Esophagus muscularis mucosa (tissue), 4 donors: ENCODE measurements at regions not wholly inside any gene's neighbourhood (a gene's known extent, or its start where the extent isn't known, plus 50 kb on each side); places are given as distances from the start of the nearest gene placed in this dataset.
"Not testable (repeated sequence)": the region's sequence is repeated elsewhere in the genome, so short reads cannot be mapped to it uniquely, and the experiment has no call there.

Experiments used
- DNase-seq: peaks from one replicate; pipeline ENCODE4 v3.0.0-alpha.2; 2017; ENCODE audit errors: extremely low spot score
- H3K27ac ChIP-seq, 4 donors: fragments of 200-600 bp; sonication (generic); replicated peaks in 1 of 4; 1 replicate in 3 of 4; 2 replicates in 1 of 4; pipeline ENCODE4 v1.5.1; 2016 to 2019; ENCODE audit warnings: mild to moderate bottlenecking in 1 of 4
- H3K27me3 ChIP-seq, 4 donors: fragments of 200-600 bp; sonication (generic); one replicate each; pipeline versions ENCODE4 v1.5.1 to v1.6.0; 2016 to 2019
- H3K36me3 ChIP-seq, 4 donors: fragments of 200-600 bp; sonication (generic); one replicate each; pipeline ENCODE4 v1.5.1; 2016 to 2019
- H3K4me1 ChIP-seq, 4 donors: fragments of 200-600 bp; sonication (generic); one replicate each; pipeline ENCODE4 v1.5.1; 2016 to 2019
- H3K4me3 ChIP-seq, 4 donors: fragments of 200-600 bp; sonication (generic); 1 replicate in 2 of 4; 2 replicates in 2 of 4; pipeline ENCODE4 v1.5.1; 2016 to 2019; ENCODE audit warnings: mild to moderate bottlenecking in 4 of 4, moderate library complexity in 1 of 4
- H3K9me3 ChIP-seq, 4 donors: fragments of 200-600 bp; sonication (generic); 1 replicate in 3 of 4; 2 replicates in 1 of 4; pipeline ENCODE4 v1.5.1; 2016 to 2019
- CTCF ChIP-seq, 3 experiments: fragments of 200-600 bp in 2 of 3; fragments of 450-650 bp in 1 of 3; sonication (generic) in 2 of 3; IDR thresholded peaks; one replicate each; pipeline ENCODE4 v1.5.1; 2017 to 2019; ENCODE audit warnings: antibody characterized with exemption in 3 of 3, mild to moderate bottlenecking in 2 of 3, moderate library complexity in 1 of 3
- EP300 ChIP-seq: sonication (generic); formaldehyde crosslinking; IDR thresholded peaks from one replicate; pipeline ENCODE4 v1.6.1; 2017; ENCODE audit warnings: antibody characterized with exemption
- POLR2A ChIP-seq: fragments of 450-650 bp; IDR thresholded peaks from one replicate; pipeline ENCODE4 v1.6.1; 2017; ENCODE audit warnings: antibody characterized with exemption, moderate library complexity, mild to moderate bottlenecking, low read depth
- POLR2AphosphoS5 ChIP-seq, 2 donors: sonication (generic); formaldehyde crosslinking; IDR thresholded peaks; one replicate each; pipeline ENCODE4 v1.6.1; 2017; ENCODE audit warnings: antibody characterized with exemption in 2 of 2
- WGBS: methylation state at CpG from one replicate; pipeline ENCODE4 v1.1.5; 2018; 5-methylcytosine and 5-hydroxymethylcytosine counted together
- intact Hi-C: fragments of 100-400 bp; cut with DNase I; formaldehyde crosslinking; loops from one replicate; pipeline ENCODE4 v1.15.1; 2023

GRCh38 chr5:155150012-155150411, 136.5 kb downstream of the KIF4B start:
- intact Hi-C loops = no loop called here
- no peak for TF ChIP-seq POLR2AphosphoS5 (IDR thresholded peaks at IDR 0.05)
- no peak for TF ChIP-seq POLR2A
- no peak for TF ChIP-seq EP300
- TF ChIP-seq CTCF (IDR thresholded peaks at IDR 0.05) = no peak
- 64% methylated on average over 4 of the region's 4 CpGs for WGBS

GRCh38 chr5:155154973-155155372, 141.4 kb downstream of the KIF4B start:
- Histone ChIP-seq H3K4me3 (no peak overlapping the region), H3K4me1 (no peaks in the 10 kb centered on the region), H3K9me3 (no peaks in the 10 kb centered on the region), H3K27ac (no peak overlapping the region), H3K27me3 (no peaks in the 10 kb centered on the region), H3K36me3 (no peaks in the 10 kb centered on the region)
- no peak for DNase-seq
- intact Hi-C loops = no loop called here
- TF ChIP-seq EP300 = no peak
- no peak for TF ChIP-seq CTCF (IDR thresholded peaks at IDR 0.05)
- TF ChIP-seq POLR2A = no peak
- no peak for TF ChIP-seq POLR2AphosphoS5 (IDR thresholded peaks at IDR 0.05)

More at GRCh38 chr5:155150012-155150411, 136.5 kb downstream of the KIF4B start:
- H3K36me3 ChIP-seq = no peaks in the 10 kb centered on the region
- H3K27ac ChIP-seq = no peak overlapping the region
- no peak overlapping the region for H3K4me3 ChIP-seq
- no peak for DNase-seq
- no peaks in the 10 kb centered on the region for H3K4me1 ChIP-seq
- no peaks in the 10 kb centered on the region for H3K27me3 ChIP-seq
- H3K9me3 ChIP-seq = no peaks in the 10 kb centered on the region

GRCh38 chr5:155163084-155163483, 149.5 kb downstream of the KIF4B start:
- H3K27me3 ChIP-seq, intact Hi-C loops, DNase-seq, H3K36me3 ChIP-seq, H3K9me3 ChIP-seq, H3K27ac ChIP-seq, H3K4me3 ChIP-seq, H3K4me1 ChIP-seq: not testable (repeated sequence)
- 91% methylated on average over 5 of the region's 7 CpGs for WGBS

GRCh38 chr5:155167736-155168135, 154.2 kb downstream of the KIF4B start:
- TF ChIP-seq POLR2A (no peak), POLR2AphosphoS5 (IDR thresholded peaks at IDR 0.05) (no peak), EP300 (no peak), CTCF (IDR thresholded peaks at IDR 0.05) (no peak)
- no peaks in the 10 kb centered on the region for H3K4me1 ChIP-seq
- H3K27me3 ChIP-seq = no peaks in the 10 kb centered on the region
- H3K36me3 ChIP-seq = no peaks in the 10 kb centered on the region
- no peak overlapping the region for H3K4me3 ChIP-seq
- DNase-seq = no peak
- no peak overlapping the region for H3K27ac ChIP-seq
- intact Hi-C loops = no loop called here
- H3K9me3 ChIP-seq = no peaks in the 10 kb centered on the region
- 82% methylated on average over 3 of the region's 3 CpGs for WGBS

- WGBS = 87% methylated on average over 1 of the region's 1 CpG
- TF ChIP-seq CTCF (IDR thresholded peaks at IDR 0.05) = no peak
- TF ChIP-seq POLR2A = no peak
- no peak for TF ChIP-seq EP300
- TF ChIP-seq POLR2AphosphoS5 (IDR thresholded peaks at IDR 0.05) = no peak
- intact Hi-C loops = no loop called here
- Histone ChIP-seq H3K4me3 (no peak overlapping the region), H3K9me3 (peaks cover 0 to 14% (median 7%) of the 10 kb centered on the region in 4 donors), H3K4me1 (no peaks in the 10 kb centered on the region), H3K27ac (no peak overlapping the region), H3K36me3 (no peaks in the 10 kb centered on the region), H3K27me3 (no peaks in the 10 kb centered on the region)
- DNase-seq = no peak
Measured at GRCh38 chr5:155181542-155181941, 168.0 kb downstream of the KIF4B start.
